Left ventricle myocardium superior (tissue), 1 donor: ENCODE measurements at regions not wholly inside any gene's neighbourhood (a gene's known extent, or its start where the extent isn't known, plus 50 kb on each side); places are given as distances from the start of the nearest gene placed in this dataset.
A peak's percentile ranks its signal among the peaks of the same experiment; 100 is the strongest.

ENCODE experiments used
- ATAC-seq: fragments of 200-7000 bp; cut with Tn5 transposase; one replicate; pipeline ENCODE4 v1.9.1; 2020; ENCODE audit warnings: mild to moderate bottlenecking, moderate library complexity
- DNase-seq: peaks from one replicate; pipeline ENCODE4 v3.0.0-alpha.2; 2020
- intact Hi-C: fragments of 100-400 bp; cut with micrococcal nuclease; formaldehyde crosslinking; loops from one replicate; pipeline ENCODE4 v1.11.0; 2022
- donor health status: DM: no; HTN: yes; CAD: no; lungs with severe emphysema.

DNA sequence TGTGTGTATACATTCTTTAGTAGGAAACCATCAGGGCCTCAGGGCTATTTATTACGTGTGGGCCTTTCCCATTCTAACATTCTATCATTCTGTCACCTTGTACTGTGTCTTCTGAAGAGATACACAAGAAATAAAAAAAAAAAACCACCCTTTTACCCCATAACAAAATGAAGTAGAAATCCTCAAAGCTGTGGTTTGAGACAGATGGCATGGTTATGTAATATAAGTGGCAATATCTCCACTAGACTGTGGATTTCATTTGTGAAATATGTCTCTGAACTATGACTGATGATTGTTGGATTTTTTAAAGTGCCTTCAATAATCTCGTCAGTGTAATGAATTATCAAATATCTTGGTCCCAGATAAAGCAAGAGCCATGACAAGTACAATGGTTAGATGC is 150.0 kb upstream of the BLID start:
- intact Hi-C loops = no loop called here
- ATAC-seq (no peak), DNase-seq (no peak)

GRCh38 chr11:122264121-122264520 is 148.1 kb upstream of the BLID start:
- intact Hi-C loops = no loop called here

DNA sequence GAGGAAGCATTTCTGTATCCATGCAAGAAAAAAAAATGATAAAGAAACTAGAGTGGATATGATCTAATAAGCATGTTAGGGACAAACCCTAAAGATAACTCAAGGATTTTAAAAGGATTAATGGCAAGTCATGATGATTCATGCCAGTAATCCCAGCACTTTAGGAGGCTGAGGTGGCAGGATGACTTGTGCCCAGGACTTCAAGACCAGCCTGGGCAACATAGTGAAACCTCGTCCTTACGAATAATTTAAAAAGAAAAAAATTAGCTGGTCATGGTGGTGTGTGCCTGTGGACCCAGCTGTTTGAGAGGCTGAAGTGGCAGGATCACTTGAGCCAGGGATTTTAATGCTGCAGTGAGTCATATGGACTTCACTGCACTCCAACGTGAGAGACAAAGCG is 145.5 kb upstream of the BLID start:
- DNase-seq = no peak
- ATAC-seq = no peak
- intact Hi-C loops = no loop called here

More at GRCh38 chr11:122264121-122264520, 148.1 kb upstream of the BLID start:
- ATAC-seq (no peak), DNase-seq (no peak)

GRCh38 chr11:122259195-122259821 is 143.3 kb upstream of the BLID start:
- intact Hi-C loops = no loop called here
- ATAC-seq = peak; percentile 31
- DNase-seq = no peak

GRCh38 chr11:122258446-122259194 is 142.6 kb upstream of the BLID start:
- ATAC-seq (no peak), DNase-seq (no peak)
- intact Hi-C loops = no loop called here

- ATAC-seq = peak; percentile 74
- DNase-seq = no peak
- intact Hi-C loops = no loop called here
Observed at GRCh38 chr11:122253589-122254231, 137.7 kb upstream of the BLID start.

- intact Hi-C loops = no loop called here
- DNase-seq = no peak
- no peak for ATAC-seq
Observed at GRCh38 chr11:122248939-122249338, 132.9 kb upstream of the BLID start.

DNA sequence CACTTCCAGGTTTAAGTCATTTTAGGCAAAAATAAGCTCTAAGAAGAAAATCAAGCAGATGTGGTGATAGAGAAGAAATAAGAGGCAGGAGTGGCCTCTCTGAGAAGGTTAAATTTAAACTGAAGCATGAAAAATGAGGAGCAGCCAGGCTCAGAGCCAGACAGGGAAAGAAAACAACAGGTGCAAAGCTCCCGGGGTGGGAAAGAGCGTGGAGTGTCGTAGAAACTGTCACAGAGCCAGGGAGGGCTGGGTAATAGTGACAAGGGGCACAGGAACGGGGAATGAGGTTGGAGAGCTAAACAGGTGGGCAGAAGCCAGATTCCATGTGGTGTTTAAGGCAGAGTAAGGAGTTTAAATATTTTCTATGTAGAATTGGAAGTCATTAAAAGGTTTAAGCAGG is 132.1 kb upstream of the BLID start:
- DNase-seq (no peak), ATAC-seq (no peak)
- intact Hi-C loops = no loop called here

- no peak for ATAC-seq
- intact Hi-C loops = no loop called here
- no peak for DNase-seq
Observed at GRCh38 chr11:122246874-122247273, 130.9 kb upstream of the BLID start.

DNA sequence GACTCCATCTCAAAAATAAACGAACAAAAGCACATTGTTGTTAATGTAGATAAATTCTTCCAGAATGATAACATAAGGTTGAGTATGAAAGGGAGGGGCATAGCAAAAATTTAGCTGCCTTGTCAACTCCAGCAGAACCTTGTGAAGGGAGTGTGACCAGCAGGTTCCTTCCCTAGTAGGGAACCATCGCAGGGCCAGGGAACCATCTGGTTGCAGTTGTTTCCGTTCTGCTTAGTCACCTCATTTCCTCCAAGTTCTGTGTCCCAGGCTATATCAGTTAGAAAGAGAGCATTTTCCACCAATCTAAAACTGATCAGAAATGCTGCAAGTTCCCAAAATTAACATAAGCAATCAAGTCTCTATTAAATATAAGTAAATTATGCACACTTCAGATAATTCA is 126.7 kb upstream of the BLID start:
- no peak for ATAC-seq
- intact Hi-C loops = no loop called here
- no peak for DNase-seq

GRCh38 chr11:122241566-122241965 is 125.6 kb upstream of the BLID start:
- no peak for DNase-seq
- ATAC-seq = no peak
- intact Hi-C loops = no loop called here

DNA sequence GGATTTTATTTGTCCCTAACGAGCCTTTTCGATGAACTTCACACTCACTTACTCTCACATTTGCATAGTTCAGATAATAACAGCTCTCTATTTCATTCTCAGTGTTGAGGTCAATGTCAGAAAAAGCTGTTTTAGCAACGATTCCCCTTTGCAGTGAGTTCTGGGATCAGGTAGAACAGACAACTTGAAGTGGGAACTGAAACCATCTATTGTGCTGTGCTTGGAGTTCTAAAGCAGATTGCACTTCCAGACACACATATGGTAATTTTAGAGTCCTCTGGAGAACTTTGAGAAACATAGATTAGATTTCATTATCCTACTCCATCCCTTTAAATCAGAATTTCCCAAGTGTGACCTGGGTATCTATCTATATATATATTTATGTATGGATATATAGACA is 124.6 kb upstream of the BLID start:
- ATAC-seq (no peak), DNase-seq (no peak)
- intact Hi-C loops = no loop called here

GRCh38 chr11:122235615-122236014 is 119.6 kb upstream of the BLID start:
- DNase-seq = peak; percentile 31
- intact Hi-C loops = no loop called here
- peak; percentile 93 for ATAC-seq

DNA sequence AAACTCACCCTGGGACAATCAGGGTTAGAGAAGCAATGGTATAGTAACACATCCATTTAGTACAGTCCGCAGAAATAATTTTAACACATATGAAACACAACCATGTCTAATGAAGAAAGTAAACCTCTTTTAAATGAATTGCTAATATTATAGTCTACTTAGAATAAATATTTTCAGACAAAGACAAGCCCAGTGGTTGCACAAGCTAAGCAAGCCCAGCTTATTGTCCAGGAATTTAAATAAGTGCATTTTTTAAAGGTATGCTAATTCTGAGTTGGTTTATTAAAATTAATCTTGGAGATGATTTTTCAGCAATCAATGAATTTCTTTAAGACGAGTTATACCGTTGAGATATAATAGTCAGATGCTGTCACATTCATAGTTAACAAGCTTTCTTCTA is 118.8 kb upstream of the BLID start:
- DNase-seq (no peak), ATAC-seq (no peak)
- intact Hi-C loops = no loop called here

GRCh38 chr11:122234257-122234656 is 118.2 kb upstream of the BLID start:
- intact Hi-C loops = no loop called here
- DNase-seq (no peak), ATAC-seq (no peak)

DNA sequence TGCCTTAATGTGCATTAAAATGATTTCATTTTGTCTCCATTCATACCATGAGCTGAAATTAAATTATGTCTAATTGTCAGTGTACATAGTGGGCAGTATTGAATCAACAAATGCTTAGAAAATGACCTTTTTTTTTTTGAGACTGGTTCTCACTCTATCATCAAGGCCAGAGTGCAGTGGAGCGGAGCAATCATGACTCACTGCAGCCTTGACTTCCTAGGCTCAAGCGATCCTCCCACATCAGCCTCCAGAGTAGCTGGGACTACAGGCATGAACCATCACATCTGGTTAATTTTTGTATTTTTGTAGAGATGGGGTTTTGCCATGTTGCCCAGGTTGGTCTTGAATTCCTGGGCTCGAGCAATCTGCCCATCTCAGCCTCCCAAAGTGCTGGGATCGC is 117.0 kb upstream of the BLID start:
- DNase-seq (no peak), ATAC-seq (no peak)
- intact Hi-C loops = no loop called here

- DNase-seq = no peak
- intact Hi-C loops = no loop called here
- ATAC-seq = no peak
Observed at GRCh38 chr11:122230385-122230755, 114.4 kb upstream of the BLID start.

DNA sequence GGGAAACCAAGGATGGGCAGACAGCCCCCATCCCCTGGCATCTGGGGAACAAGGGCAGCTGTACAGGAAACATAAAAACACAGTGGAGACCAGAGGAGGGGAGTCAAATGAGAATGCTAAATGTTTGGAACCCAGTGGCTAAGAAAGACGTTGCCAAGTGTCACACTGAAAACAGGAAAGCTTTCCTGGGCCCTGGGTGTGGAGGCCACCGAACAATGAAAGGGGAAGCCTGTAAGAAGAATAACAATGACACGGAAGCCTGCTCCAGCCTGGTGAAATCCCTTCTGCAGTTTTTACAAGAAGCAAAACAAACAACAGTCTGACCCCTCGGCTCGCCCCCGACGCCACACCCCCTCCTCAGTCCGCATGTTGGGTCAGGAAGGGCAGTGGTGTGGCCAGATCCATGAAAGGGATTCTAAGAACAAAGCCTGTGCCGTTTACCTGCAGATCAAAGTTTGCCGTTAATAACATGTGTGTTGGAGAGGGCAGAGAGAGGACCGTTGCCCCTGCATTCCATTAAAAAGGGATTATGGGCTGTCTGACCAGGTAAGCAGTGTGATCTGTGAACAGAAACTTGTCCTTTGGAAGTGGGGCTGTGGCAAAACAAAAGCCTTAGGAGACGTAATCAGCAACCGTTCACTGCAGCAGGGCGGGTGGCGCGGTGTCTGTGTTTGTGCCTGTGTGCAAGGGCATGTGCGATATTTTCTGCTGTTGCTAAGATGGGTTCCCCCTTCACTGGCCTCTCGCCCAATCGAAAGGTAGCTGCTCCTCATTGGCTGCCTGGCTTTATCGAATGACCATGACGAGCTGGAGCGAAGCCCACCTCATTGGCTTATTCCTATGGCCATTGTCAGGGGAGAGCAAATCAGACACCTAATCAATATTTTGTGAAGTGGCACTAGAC is 113.7 kb upstream of the BLID start:
- DNase-seq (no peak), ATAC-seq (peak; percentile 35)
- intact Hi-C loops = no loop called here

DNA sequence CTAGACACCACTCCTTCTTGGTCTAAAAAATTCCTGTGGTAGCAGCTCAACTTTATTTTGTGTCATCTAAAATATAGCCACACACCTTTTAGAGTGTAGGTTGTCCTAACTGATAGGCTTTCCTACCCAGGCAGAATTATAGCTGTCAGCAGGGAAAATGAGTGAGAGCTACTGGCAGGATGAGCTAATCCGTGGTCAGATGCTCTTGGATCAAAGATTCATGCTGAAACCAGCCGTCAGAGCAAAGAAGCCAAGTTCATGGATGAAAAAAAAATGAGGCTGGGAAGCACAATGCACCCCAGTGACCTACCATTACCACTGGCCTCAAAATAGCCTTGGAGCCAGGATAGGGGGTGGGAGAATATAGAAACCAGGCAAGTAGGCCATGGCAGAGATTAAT is 113.1 kb upstream of the BLID start:
- intact Hi-C loops = no loop called here
- peak; percentile 14 for ATAC-seq
- no peak for DNase-seq
